Activated naive CD4-positive, alpha-beta T cell treated with anti-CD3 and anti-CD28 coated beads, Interleukin-2, amount 50 U/mL, for 24 hours (primary cell): ENCODE measurements at regions not wholly inside any gene's neighbourhood (a gene's known extent, or its start where the extent isn't known, plus 50 kb on each side); places are given as distances from the start of the nearest gene placed in this dataset.
"Not testable (repeated sequence)": the region's sequence is repeated elsewhere in the genome, so short reads cannot be mapped to it uniquely, and the experiment has no call there.

Source experiments
- H3K27ac Mint-ChIP-seq: one replicate; pipeline ENCODE4 v1.8.0; 2021; ENCODE audit warnings: mild to moderate bottlenecking, mixed read lengths
- H3K27me3 Mint-ChIP-seq: one replicate; pipeline ENCODE4 v1.8.0; 2021; ENCODE audit warnings: mixed read lengths
- H3K36me3 Mint-ChIP-seq: one replicate; pipeline ENCODE4 v1.8.0; 2021; ENCODE audit warnings: mixed read lengths
- H3K4me1 Mint-ChIP-seq: one replicate; pipeline ENCODE4 v1.8.0; 2021; ENCODE audit warnings: mixed read lengths
- H3K4me3 Mint-ChIP-seq: one replicate; pipeline ENCODE4 v1.8.0; 2021; ENCODE audit warnings: mild to moderate bottlenecking, mixed read lengths
- H3K9me3 Mint-ChIP-seq: one replicate; pipeline ENCODE4 v1.8.0; 2021; ENCODE audit warnings: mixed read lengths

DNA sequence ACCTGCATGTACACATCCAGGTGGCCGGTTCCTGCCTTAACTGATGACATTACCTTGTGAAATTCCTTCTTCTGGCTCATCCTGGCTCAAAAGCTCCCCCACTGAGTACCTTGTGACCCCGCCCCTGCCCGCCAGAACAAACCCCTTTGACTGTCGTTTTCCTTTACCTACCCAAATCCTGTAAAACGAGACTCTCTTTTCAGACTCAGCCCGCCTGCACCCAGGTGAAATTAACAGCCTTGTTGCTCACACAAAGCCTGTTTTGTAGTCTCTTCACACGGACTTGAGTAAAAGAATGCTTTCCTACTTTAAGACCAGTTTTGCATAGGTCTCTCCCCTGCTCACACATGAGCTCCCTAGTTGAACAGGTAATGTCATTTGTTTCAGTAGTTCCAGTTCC, 667.4 kb upstream of the GBE1 start:
- H3K4me1 Mint-ChIP-seq, H3K27ac Mint-ChIP-seq, H3K4me3 Mint-ChIP-seq, H3K9me3 Mint-ChIP-seq, H3K27me3 Mint-ChIP-seq, H3K36me3 Mint-ChIP-seq: not testable (repeated sequence)

DNA sequence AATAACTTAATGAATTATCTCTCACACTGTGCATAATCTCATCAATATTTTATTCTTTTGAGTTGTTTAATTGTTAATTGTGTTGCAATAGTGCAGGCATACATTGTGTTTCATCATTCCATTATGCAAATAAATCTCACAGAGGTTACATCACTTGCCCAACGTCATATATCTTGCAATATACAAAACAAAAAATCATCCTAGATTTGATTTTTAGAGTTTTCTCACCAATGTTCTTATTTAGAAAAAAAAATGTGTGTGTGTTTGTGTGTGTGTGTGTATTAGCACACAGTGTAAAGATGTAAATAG, 662.5 kb upstream of the GBE1 start:
- H3K9me3 Mint-ChIP-seq: no peaks in the 10 kb centered on the region
- no peaks in the 10 kb centered on the region for H3K27me3 Mint-ChIP-seq
- no peak overlapping the region for H3K4me3 Mint-ChIP-seq
- H3K27ac Mint-ChIP-seq: no peak overlapping the region
- H3K36me3 Mint-ChIP-seq: no peaks in the 10 kb centered on the region
- no peaks in the 10 kb centered on the region for H3K4me1 Mint-ChIP-seq

DNA sequence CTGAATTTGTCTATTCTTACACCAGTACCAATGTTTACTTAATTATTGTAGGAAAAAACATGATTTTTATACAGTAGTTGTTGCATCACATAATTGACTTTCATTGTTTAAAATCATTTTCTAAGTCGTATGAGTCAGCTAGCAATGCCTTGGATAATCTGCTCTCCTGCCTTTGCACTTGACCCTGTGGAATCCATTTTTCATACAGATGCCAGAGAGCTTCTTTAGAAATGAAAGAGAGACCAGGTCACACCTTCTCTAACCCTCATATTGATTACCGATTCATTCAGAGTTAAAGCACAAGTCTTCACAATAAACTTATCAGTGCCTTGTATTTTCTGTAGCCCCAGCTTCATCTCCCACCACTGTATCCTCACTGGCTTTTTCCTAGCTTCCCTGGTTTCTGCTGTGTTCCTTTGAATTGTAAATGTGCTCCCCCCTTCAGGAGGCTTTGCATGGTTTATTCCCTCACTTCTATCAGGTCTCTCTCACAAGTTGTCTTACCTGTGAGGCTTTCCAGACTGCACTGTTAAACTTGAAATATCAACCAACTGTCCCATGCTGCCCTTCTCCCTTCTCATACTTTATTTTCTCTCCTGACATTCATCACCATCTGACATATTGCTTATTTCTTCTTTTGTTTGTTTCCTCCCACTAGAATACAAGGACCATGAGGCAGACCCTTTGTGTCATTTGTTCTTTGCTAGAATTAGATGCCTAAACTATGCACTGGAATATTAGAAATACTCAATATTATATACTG, 662.0 kb upstream of the GBE1 start:
- Mint-ChIP-seq H3K9me3 (no peaks in the 10 kb centered on the region), H3K4me1 (no peaks in the 10 kb centered on the region), H3K36me3 (no peaks in the 10 kb centered on the region), H3K4me3 (no peak overlapping the region), H3K27ac (no peak overlapping the region), H3K27me3 (no peaks in the 10 kb centered on the region)

DNA sequence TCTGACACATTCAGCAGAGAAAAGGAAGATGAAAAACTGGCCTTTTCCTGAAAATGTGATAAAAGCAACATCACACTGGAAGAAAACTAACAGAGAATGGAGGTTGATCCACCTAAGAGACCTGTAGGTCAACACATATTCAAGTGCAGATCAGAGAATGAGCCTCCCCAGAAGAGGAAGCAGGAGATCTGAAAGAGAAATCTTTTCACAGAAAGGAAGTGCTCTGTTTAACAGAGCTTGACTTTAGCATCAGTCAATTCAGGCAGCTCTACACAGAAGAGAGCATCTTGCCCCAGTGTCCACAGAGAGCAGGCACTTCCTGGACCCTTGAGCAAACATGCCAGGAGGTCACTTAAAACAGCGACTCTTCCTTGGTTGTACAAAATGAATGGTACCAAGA, 655.4 kb upstream of the GBE1 start:
- Mint-ChIP-seq H3K4me1 (no peaks in the 10 kb centered on the region), H3K36me3 (no peaks in the 10 kb centered on the region), H3K9me3 (peaks cover 10% of the 10 kb centered on the region)

DNA sequence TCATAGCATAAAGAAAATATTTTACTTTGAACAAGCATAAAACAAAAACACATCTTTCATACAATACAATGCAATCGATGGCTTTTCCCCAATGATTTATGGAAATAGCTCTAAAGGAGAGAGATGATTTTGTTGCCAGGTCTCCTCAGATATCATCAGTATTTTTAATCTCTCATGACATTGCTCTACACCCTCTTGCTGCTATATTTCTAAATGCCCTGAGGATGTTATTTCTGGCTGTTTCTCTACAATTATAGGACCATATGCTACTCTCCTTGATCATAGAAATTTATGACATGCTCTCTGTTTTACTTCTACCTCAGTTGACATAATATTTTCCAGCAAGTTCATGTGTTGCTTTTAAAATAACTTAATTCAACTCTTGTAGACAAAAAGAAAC, 654.9 kb upstream of the GBE1 start:
- no peak overlapping the region for H3K4me3 Mint-ChIP-seq
- peaks cover 10% of the 10 kb centered on the region for H3K9me3 Mint-ChIP-seq

More for the DNA sequence above, 655.4 kb upstream of the GBE1 start:
- H3K27me3 Mint-ChIP-seq: no peaks in the 10 kb centered on the region
- no peak overlapping the region for H3K27ac Mint-ChIP-seq
- no peak overlapping the region for H3K4me3 Mint-ChIP-seq

DNA sequence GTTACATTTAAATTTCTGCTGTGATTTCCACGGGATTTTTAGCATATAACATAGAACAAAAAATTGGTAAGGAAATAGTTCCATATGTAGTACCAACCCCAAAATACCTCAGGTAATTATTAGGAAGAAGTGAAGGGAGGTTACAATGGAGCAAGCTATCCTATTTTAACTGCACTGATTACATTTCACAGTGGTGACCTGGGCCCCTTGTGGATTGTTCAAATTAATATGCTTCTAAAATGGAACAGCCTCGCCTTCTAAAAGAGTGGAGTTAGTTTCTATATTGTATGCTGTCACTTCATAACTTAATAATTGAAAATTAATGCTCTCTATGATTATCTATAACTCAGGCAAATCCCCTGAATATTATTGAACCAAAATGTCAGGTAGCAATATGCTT, 651.7 kb upstream of the GBE1 start:
- no peaks in the 10 kb centered on the region for H3K4me1 Mint-ChIP-seq
- peaks cover 10% of the 10 kb centered on the region for H3K9me3 Mint-ChIP-seq
- H3K27me3 Mint-ChIP-seq: no peaks in the 10 kb centered on the region
- no peak overlapping the region for H3K27ac Mint-ChIP-seq
- no peaks in the 10 kb centered on the region for H3K36me3 Mint-ChIP-seq
- H3K4me3 Mint-ChIP-seq: no peak overlapping the region

More for the DNA sequence above, 654.9 kb upstream of the GBE1 start:
- Mint-ChIP-seq H3K27me3 (no peaks in the 10 kb centered on the region), H3K36me3 (no peaks in the 10 kb centered on the region), H3K27ac (no peak overlapping the region), H3K4me1 (no peaks in the 10 kb centered on the region)

DNA sequence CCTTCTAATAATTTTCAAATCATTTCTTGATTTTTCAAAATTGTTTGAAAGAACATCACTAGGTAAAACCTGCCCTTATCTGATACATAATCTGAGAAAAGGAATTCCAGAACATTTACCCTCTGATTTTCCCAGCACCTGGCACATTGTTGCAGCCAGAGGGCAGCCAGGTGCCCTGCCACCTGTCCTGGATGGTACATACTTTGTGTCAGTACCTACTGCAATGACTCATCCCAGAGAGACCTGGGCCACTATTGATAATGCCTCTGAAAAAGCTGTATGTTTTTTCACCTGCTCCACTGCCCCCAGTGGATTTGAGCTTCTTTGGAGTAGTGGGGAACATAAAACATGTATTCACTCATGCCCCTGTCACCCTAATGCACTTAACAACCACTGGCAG, 648.9 kb upstream of the GBE1 start:
- H3K9me3 Mint-ChIP-seq: peaks cover 10% of the 10 kb centered on the region
- no peak overlapping the region for H3K4me3 Mint-ChIP-seq
- H3K27ac Mint-ChIP-seq: no peak overlapping the region
- H3K27me3 Mint-ChIP-seq: no peaks in the 10 kb centered on the region
- no peaks in the 10 kb centered on the region for H3K4me1 Mint-ChIP-seq
- no peaks in the 10 kb centered on the region for H3K36me3 Mint-ChIP-seq

DNA sequence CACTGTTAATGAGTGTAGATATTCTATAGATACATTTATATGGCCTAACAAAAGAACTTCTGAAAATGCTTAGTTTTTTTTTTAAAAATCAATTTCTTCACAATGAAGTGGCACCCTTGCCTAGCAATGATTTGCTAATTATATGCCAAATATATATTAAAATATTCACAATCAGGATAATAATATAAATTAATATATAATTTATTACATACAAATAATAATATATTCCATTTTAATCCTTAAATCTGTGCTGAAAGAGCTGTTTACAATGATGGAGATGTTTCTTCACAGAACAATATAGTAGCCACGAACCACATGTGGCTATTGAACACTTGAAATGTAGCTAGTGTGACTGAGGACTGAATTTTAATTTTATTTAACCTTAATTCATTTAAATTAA, 648.4 kb upstream of the GBE1 start:
- no peak overlapping the region for H3K4me3 Mint-ChIP-seq
- H3K27ac Mint-ChIP-seq: no peak overlapping the region
- peaks cover 5% of the 10 kb centered on the region for H3K9me3 Mint-ChIP-seq
- no peaks in the 10 kb centered on the region for H3K36me3 Mint-ChIP-seq
- H3K4me1 Mint-ChIP-seq: no peaks in the 10 kb centered on the region
- H3K27me3 Mint-ChIP-seq: no peaks in the 10 kb centered on the region

DNA sequence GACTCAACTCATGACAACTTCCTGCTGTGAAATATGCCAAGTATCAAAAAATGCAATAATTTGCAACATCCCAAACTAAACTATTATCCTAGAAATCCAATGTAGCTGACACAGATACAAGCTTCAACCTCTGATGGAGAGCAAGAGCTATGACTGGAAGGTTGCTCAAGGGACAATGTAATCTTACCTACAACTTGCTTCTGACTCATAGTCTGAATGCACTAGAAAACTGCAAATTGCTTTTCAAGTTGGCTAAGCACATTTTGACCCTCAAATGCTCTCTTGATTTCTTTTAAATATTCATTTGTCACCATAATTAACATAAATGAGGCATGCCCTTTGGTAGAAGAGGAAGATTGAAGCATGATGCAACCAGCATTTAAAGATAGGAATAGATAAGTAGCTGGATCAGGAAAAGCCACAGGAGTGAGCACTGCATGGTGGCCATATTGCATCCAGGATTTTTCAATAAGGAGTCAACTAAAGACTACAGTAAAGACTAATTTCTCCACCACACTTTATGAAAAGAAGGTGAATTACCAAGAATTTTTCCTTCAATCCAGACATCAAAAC, 630.8 kb upstream of the GBE1 start:
- Mint-ChIP-seq H3K4me1 (no peaks in the 10 kb centered on the region), H3K36me3 (no peaks in the 10 kb centered on the region)

DNA sequence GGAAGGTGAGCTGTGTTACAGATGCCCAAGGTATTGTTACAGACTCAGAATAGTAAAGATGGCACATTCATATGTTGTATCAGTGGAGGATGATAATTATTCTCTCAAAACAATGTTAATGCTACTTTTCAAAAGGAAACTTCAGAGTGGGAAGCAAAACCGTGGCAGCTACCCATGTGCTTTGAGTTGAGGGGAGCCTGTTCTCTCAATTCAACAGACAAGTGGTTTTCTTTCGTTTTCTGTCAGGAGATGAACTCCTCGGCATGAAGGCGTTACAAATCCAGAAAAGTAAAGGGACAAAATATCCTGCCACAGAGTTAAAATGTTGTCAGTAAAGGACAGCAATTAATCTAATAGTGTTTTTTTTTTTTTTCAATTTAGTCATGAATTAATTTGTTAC, 629.4 kb upstream of the GBE1 start:
- Mint-ChIP-seq H3K9me3 (peaks cover 5% of the 10 kb centered on the region), H3K36me3 (no peaks in the 10 kb centered on the region), H3K27ac (no peak overlapping the region), H3K27me3 (no peaks in the 10 kb centered on the region), H3K4me3 (no peak overlapping the region), H3K4me1 (no peaks in the 10 kb centered on the region)

More for the DNA sequence above, 630.8 kb upstream of the GBE1 start:
- no peak overlapping the region for H3K4me3 Mint-ChIP-seq
- H3K27me3 Mint-ChIP-seq: no peaks in the 10 kb centered on the region
- H3K9me3 Mint-ChIP-seq: peaks cover 5% of the 10 kb centered on the region
- H3K27ac Mint-ChIP-seq: no peak overlapping the region

DNA sequence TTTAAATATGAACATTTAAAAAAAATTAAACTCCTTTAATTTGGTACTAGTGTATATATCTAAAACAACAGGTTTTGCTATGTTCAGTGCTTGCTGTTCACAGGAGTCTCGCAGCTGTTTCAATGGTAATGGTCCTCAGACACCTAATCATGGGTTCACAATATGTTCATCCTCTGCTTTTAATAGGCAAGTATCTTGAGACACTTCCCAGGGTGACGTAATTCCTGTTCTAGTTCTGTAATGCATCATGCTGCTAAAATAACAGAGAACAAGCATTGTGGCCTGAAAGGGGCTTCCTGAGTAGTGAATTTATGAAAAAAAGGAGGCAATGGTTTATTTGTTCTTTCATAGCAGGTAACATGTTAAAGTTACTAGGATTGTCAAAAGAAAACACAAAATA, 625.2 kb upstream of the GBE1 start:
- Mint-ChIP-seq H3K4me3 (no peak overlapping the region), H3K27me3 (no peaks in the 10 kb centered on the region), H3K4me1 (no peaks in the 10 kb centered on the region), H3K27ac (no peak overlapping the region), H3K36me3 (no peaks in the 10 kb centered on the region), H3K9me3 (no peaks in the 10 kb centered on the region)

DNA sequence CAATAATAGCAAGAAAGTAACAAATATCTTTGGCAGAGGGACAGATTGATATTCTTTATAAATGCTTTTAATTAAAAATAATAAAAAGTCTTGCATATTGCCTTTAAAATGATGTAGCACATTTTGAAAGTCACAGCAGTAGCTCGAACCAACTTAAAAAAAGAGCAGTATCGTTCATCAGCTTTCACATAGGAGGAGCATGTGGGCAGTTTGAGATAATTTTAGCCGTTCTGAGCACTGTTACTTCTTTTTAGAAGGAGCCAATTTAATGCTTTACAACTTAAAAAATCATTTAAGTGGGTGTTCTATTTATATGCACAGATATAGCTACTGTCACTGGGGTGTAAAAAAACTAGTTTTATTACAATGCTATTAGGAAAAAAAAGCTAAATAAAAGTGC, 622.7 kb upstream of the GBE1 start:
- no peaks in the 10 kb centered on the region for H3K27me3 Mint-ChIP-seq
- H3K4me3 Mint-ChIP-seq: no peak overlapping the region
- H3K36me3 Mint-ChIP-seq: no peaks in the 10 kb centered on the region
- no peak overlapping the region for H3K27ac Mint-ChIP-seq
- H3K4me1 Mint-ChIP-seq: no peaks in the 10 kb centered on the region
- no peaks in the 10 kb centered on the region for H3K9me3 Mint-ChIP-seq

DNA sequence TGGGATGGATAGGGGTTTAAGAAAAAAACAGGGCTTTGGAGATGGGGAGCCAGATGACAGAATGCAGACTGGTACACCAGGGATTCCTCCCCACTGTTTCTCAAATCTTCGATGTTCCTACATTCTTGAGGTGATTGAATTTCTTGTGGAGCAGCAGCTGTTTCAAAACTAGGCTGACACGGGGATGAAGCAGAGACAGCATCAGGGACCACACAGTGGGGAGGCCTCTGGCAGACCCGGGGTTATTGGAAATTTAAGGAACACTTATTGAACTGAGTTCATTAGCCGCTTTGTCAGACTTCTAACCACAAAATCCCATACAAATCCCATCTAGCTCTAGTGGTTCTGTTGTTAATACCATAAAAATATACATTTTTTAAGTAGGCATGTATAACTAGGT, 621.4 kb upstream of the GBE1 start:
- no peak overlapping the region for H3K4me3 Mint-ChIP-seq
- H3K27me3 Mint-ChIP-seq: no peaks in the 10 kb centered on the region
- no peaks in the 10 kb centered on the region for H3K36me3 Mint-ChIP-seq
- H3K27ac Mint-ChIP-seq: no peak overlapping the region
- H3K9me3 Mint-ChIP-seq: no peaks in the 10 kb centered on the region
- no peaks in the 10 kb centered on the region for H3K4me1 Mint-ChIP-seq

DNA sequence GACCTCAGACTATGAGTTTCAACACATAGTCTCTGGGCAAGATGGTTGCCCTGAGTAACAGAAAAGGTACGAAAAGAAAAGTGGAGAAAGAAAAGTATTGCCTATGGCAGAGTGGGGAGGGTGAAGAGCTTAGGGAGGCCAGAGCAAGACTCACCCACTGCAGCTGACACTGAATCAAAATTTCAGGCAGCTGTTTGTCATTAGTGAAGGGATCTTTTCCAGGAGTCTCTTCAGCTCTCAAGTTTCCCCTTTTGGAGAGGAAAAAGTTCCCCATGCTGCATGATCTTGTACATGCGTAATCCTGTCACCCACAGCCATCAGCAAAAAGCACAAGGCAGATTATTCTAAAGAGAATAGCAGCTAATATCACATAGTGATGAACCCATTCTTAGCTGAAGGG, 616.9 kb upstream of the GBE1 start:
- no peaks in the 10 kb centered on the region for H3K4me1 Mint-ChIP-seq
- H3K4me3 Mint-ChIP-seq: no peak overlapping the region
- no peaks in the 10 kb centered on the region for H3K27me3 Mint-ChIP-seq
- H3K9me3 Mint-ChIP-seq: peaks cover 11% of the 10 kb centered on the region
- H3K36me3 Mint-ChIP-seq: no peaks in the 10 kb centered on the region
- no peak overlapping the region for H3K27ac Mint-ChIP-seq

DNA sequence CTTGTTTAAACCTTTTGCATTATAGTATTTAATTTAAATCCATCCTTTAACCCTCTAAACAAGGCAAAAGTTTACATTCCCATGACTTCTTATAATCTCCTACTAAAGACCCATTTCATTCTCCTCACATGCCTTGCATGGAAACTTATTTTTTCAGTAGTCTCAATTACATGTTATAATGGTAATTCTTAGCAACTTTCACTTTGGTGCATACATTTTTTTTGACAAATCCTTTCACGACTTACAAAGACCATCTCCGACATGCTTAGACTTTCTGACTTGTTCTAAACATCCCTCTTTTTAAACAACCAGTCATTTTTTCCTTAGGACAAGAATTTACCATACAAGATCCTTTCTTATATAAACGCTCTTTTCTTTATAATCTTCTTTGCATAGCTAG, 615.4 kb upstream of the GBE1 start:
- H3K4me1 Mint-ChIP-seq: no peaks in the 10 kb centered on the region
- H3K27me3 Mint-ChIP-seq: no peaks in the 10 kb centered on the region
- H3K4me3 Mint-ChIP-seq: no peak overlapping the region
- peaks cover 11% of the 10 kb centered on the region for H3K9me3 Mint-ChIP-seq
- no peaks in the 10 kb centered on the region for H3K36me3 Mint-ChIP-seq
- no peak overlapping the region for H3K27ac Mint-ChIP-seq

DNA sequence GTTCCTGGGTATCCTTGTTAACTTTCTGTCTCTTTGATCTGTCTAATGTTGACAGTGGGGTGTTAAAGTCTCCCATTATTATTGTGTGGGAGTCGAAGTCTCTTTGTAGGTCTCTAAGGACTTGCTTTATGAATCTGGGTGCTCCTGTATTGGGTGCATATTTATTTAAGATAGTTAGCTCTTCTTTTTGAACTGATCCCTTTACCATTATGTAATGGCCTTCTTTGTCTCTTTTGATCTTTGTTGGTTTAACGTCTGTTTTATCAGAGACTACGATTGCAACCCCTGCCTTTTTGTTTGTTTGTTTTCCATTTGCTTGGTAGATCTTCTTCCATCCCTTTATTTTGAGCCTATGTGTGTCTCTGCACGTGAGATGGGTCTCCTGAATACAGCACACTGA, 612.4 kb upstream of the GBE1 start:
- peaks cover 11% of the 10 kb centered on the region for H3K9me3 Mint-ChIP-seq
- H3K4me3 Mint-ChIP-seq, H3K4me1 Mint-ChIP-seq, H3K27ac Mint-ChIP-seq, H3K36me3 Mint-ChIP-seq, H3K27me3 Mint-ChIP-seq: not testable (repeated sequence)

DNA sequence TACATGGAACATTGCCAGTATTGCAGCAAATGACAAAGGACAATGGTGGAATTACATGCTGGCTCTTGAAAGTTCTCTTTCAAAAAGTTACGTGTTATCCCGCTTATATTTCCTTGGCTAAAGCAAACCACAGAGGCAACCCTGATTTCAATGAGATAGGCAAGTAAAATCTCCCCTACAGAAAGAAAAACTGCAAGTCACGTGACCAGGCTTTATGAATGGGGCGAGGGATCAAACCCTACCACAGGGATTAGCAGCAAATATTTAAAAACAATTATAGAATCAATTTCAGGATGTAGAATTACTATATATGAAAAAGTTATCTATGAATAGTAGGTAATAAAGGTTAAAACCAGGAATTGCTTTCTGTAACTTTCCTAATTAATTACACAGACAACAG, 603.4 kb upstream of the GBE1 start:
- no peaks in the 10 kb centered on the region for H3K36me3 Mint-ChIP-seq

More for the DNA sequence above, 603.4 kb upstream of the GBE1 start:
- Mint-ChIP-seq H3K9me3 (no peaks in the 10 kb centered on the region), H3K4me3 (no peak overlapping the region), H3K27ac (no peak overlapping the region), H3K4me1 (no peaks in the 10 kb centered on the region), H3K27me3 (no peaks in the 10 kb centered on the region)
